IMR-90 (cell line): ENCODE measurements at regions not wholly inside any gene's neighbourhood (a gene's known extent, or its start where the extent isn't known, plus 50 kb on each side); places are given as distances from the start of the nearest gene placed in this dataset.

Experiments used
- ATAC-seq: fragments of 200-7000 bp; cut with Tn5 transposase; 2 replicates; pipeline ENCODE4 v1.9.1; 2020; ENCODE audit warnings: low read depth, mild to moderate bottlenecking, moderate library complexity
- BruUV-seq: library from RNA; stranded (reverse); fragments of 400-500 nt; replicated peaks from 2 replicates; lab custom pipeline; 2021; lab: Mats Ljungman, UMichigan
- CTCF ChIA-PET: fragments of 300-600 bp; formaldehyde crosslinking; extraction: SDS; loops from one replicate; lab custom pipeline; 2021; ENCODE audit warnings: antibody characterized with exemption; lab: Yijun Ruan, JAX
- POLR2A ChIA-PET: fragments of 300-600 bp; sonication (Branson Sonifier 250); formaldehyde crosslinking; loops from one replicate; lab custom pipeline; 2022; ENCODE audit warnings: antibody characterized with exemption; ENCODE audit not compliant: unreplicated experiment; lab: Charles Lee
- DNase-seq: peaks from one replicate; pipeline ENCODE4 v3.0.0; 2013
- H2AFZ ChIP-seq: replicated peaks from 2 replicates; pipeline ENCODE3; 2013; ENCODE audit warnings: low read length, mild to moderate bottlenecking; ENCODE audit not compliant: poor library complexity
- H2AK5ac ChIP-seq: 2 replicates; pipeline ENCODE4 v1.6.1; 2013; ENCODE audit warnings: low read depth, low read length, inconsistent platforms
- H2AK9ac ChIP-seq: replicated peaks from 2 replicates; pipeline ENCODE3; 2013; ENCODE audit warnings: mild to moderate bottlenecking, low read depth, low read length, moderate library complexity; ENCODE audit not compliant: poor library complexity
- H2BK120ac ChIP-seq: 2 replicates; pipeline ENCODE4 v1.6.1; 2013; ENCODE audit warnings: low read depth, low read length, inconsistent platforms
- H2BK15ac ChIP-seq: 3 replicates; pipeline ENCODE4 v1.6.1; 2013; ENCODE audit warnings: low read depth, low read length, inconsistent platforms
- H2BK20ac ChIP-seq: 2 replicates; pipeline ENCODE4 v1.6.1; 2013; ENCODE audit warnings: low read depth, mild to moderate bottlenecking, inconsistent platforms, low read length, moderate library complexity
- H2BK5ac ChIP-seq: 2 replicates; pipeline ENCODE4 v1.6.1; 2013; ENCODE audit warnings: mild to moderate bottlenecking, low read depth, low read length, inconsistent platforms; ENCODE audit not compliant: poor library complexity, severe bottlenecking
- H3K14ac ChIP-seq: replicated peaks from 2 replicates; pipeline ENCODE4 v1.6.1; 2013; ENCODE audit warnings: low read depth, low read length, inconsistent platforms
- H3K18ac ChIP-seq: 2 replicates; pipeline ENCODE4 v1.6.1; 2013; ENCODE audit warnings: low read depth, low read length, control low read depth
- H3K23ac ChIP-seq: 2 replicates; pipeline ENCODE4 v1.6.1; 2013; ENCODE audit warnings: low read depth, low read length, inconsistent platforms
- H3K27ac ChIP-seq: 2 replicates; pipeline ENCODE4 v1.5.1; 2013; ENCODE audit warnings: mild to moderate bottlenecking, control low read depth, low read length; ENCODE audit not compliant: insufficient read depth
- H3K27me3 ChIP-seq: 2 replicates; pipeline ENCODE4 v1.6.1; 2013; ENCODE audit warnings: low read length; ENCODE audit not compliant: control insufficient read depth, insufficient read depth
- H3K36me3 ChIP-seq: 2 replicates; pipeline ENCODE4 v1.6.1; 2013; ENCODE audit warnings: low read length, mixed read lengths; ENCODE audit not compliant: control insufficient read depth, insufficient read depth
- H3K4ac ChIP-seq: 2 replicates; pipeline ENCODE4 v1.6.1; 2013; ENCODE audit warnings: low read depth, low read length, inconsistent platforms
- H3K4me1 ChIP-seq: 2 replicates; pipeline ENCODE4 v1.6.1; 2013; ENCODE audit warnings: low read length, mixed read lengths; ENCODE audit not compliant: control insufficient read depth, insufficient read depth
- H3K4me2 ChIP-seq: 2 replicates; pipeline ENCODE4 v1.6.1; 2013; ENCODE audit warnings: low read depth, mild to moderate bottlenecking, control low read depth, low read length, moderate library complexity
- H3K4me3 ChIP-seq: 2 replicates; pipeline ENCODE4 v1.5.1; 2013; ENCODE audit warnings: low read depth, mild to moderate bottlenecking, control low read depth, low read length, moderate library complexity; ENCODE audit not compliant: insufficient read depth
- H3K56ac ChIP-seq: 2 replicates; pipeline ENCODE4 v1.6.1; 2013; ENCODE audit warnings: low read length, inconsistent platforms; ENCODE audit not compliant: insufficient read depth; ENCODE audit errors: extremely low read depth
- H3K79me1 ChIP-seq, 2 experiments: 2 replicates each; pipeline ENCODE4 v1.6.1; 2013; ENCODE audit warnings: low read length in 2 of 2, inconsistent platforms in 1 of 2, low read depth in 1 of 2
- H3K9ac ChIP-seq: 2 replicates; pipeline ENCODE4 v1.6.1; 2013; ENCODE audit warnings: low read depth, low read length, control low read depth
- H3K9me1 ChIP-seq: 2 replicates; pipeline ENCODE4 v1.6.1; 2013; ENCODE audit warnings: low read length, inconsistent platforms; ENCODE audit not compliant: insufficient read depth
- H3K9me3 ChIP-seq: 2 replicates; pipeline ENCODE4 v1.6.1; 2013; ENCODE audit warnings: low read length; ENCODE audit not compliant: control insufficient read depth, insufficient read depth
- H4K20me1 ChIP-seq: 2 replicates; pipeline ENCODE4 v1.6.1; 2013; ENCODE audit warnings: low read length, inconsistent platforms; ENCODE audit not compliant: insufficient read depth
- H4K5ac ChIP-seq: 2 replicates; pipeline ENCODE4 v1.6.1; 2013; ENCODE audit warnings: mild to moderate bottlenecking, low read depth, low read length, control low read depth
- H4K8ac ChIP-seq, 2 experiments: 2 replicates each; pipeline ENCODE4 v1.6.1; 2013; ENCODE audit warnings: low read depth in 2 of 2, low read length in 2 of 2, control low read depth in 1 of 2, inconsistent platforms in 1 of 2
- H4K91ac ChIP-seq: 2 replicates; pipeline ENCODE4 v1.6.1; 2013; ENCODE audit warnings: low read depth, low read length, inconsistent platforms; ENCODE audit not compliant: insufficient read depth
- WGBS, 2 experiments: methylation state at CpG; one replicate each; pipeline versions ENCODE4 v1.1.5 to v1.1.7; 2013; ENCODE audit warnings: missing lambda C conversion rate in 2 of 2; ENCODE audit not compliant: insufficient read length in 1 of 2; ENCODE audit errors: extremely low coverage in 2 of 2; 5-methylcytosine and 5-hydroxymethylcytosine counted together
- dilution Hi-C: fragments of 300-500 bp; cut with HindIII; formaldehyde crosslinking; loops from one replicate; pipeline ENCODE4 v1.14.3; 2018; ENCODE audit warnings: low sequenced_read_pairs; ENCODE audit not compliant: unreplicated experiment
- in situ Hi-C: fragments of 300-500 bp; cut with MboI; formaldehyde crosslinking; loops from 3 replicates; pipeline ENCODE4 v1.14.3; 2019; ENCODE audit warnings: low sequenced_read_pairs, inconsistent platforms, mixed read lengths
- intact Hi-C: fragments of 100-400 bp; cut with micrococcal nuclease; formaldehyde crosslinking; loops from 2 replicates; pipeline ENCODE4 v1.10.0; 2022
- TF ChIP-seq, protein P1 (sequence below): conservative IDR thresholded peaks from 2 replicates; pipeline ENCODE4 v1.5.1; 2012; ENCODE audit warnings: mild to moderate bottlenecking, low read depth, low read length, improper control_type of control experiment
- TF ChIP-seq, protein P2 (sequence below): fragments of 150-350 bp; IDR thresholded peaks from 2 replicates; pipeline ENCODE4 v1.6.1; 2017; ENCODE audit warnings: mild to moderate bottlenecking, antibody characterized with exemption, low read length, low read depth

DNA sequence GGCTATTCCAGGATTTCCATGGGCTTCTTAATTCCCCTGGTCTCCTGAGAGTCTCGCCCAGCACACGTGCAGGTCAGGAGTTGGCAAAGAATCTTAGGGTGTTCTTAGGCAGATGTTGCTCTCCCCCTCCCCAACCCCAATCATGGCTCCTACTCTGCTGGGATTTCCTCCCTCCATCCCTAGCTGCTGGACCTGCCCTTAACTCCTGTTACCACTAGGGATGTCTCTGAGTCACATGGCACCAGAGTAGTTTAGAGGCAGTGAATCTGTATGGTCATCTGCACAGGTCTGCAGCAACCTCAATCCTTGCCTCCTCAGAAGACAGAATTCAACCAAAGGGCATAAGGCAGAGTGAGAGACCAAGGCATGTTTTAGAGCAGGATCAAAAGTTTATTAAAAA lies 51.8 kb upstream of the CHST3 start:
- H3K79me1 ChIP-seq = no peaks in the 10 kb centered on the region
- CTCF ChIA-PET = interaction anchor here (0.6 kb wide), 1 partner anchor 13 kb away, joined by 3 read pairs; no protein-coding TSS in a partner anchor
- BruUV-seq = no TSS peak
- H3K4ac ChIP-seq = no peak overlapping the region
- no peak overlapping the region for H4K5ac ChIP-seq
- no peak overlapping the region for H2BK15ac ChIP-seq
- no peaks in the 10 kb centered on the region for H3K9me1 ChIP-seq
- no peak overlapping the region for H2AK9ac ChIP-seq
- ATAC-seq = peak; percentile 40; the same call in 1 of the 2 replicates
- POLR2A ChIA-PET = no interaction called here
- H3K56ac ChIP-seq = no peak overlapping the region
- no peak overlapping the region for H3K4me3 ChIP-seq
- no peak overlapping the region for H3K27ac ChIP-seq
- DNase-seq = peak; percentile 12
- no peak overlapping the region for H2BK120ac ChIP-seq
- no peak overlapping the region for H2AK5ac ChIP-seq
- intact Hi-C loops (no loop called here), in situ Hi-C loops (no loop called here), dilution Hi-C loops (no loop called here)
- no peak overlapping the region for H3K9ac ChIP-seq
- H2AFZ ChIP-seq = no peak overlapping the region
- no peak overlapping the region for H4K8ac ChIP-seq
- H3K18ac ChIP-seq = no peak overlapping the region
- H3K27me3 ChIP-seq = peaks cover 20% of the 10 kb centered on the region
- H3K4me1 ChIP-seq = no peaks in the 10 kb centered on the region
- no peak overlapping the region for H2BK5ac ChIP-seq
- no peak overlapping the region for H2BK20ac ChIP-seq
- H3K4me2 ChIP-seq = no peak overlapping the region
- H4K20me1 ChIP-seq = no peaks in the 10 kb centered on the region; the same call in 1 of the 2 replicates
- H3K23ac ChIP-seq = no peak overlapping the region
- no peaks in the 10 kb centered on the region for H3K36me3 ChIP-seq
- TF ChIP-seq, protein P1, sequence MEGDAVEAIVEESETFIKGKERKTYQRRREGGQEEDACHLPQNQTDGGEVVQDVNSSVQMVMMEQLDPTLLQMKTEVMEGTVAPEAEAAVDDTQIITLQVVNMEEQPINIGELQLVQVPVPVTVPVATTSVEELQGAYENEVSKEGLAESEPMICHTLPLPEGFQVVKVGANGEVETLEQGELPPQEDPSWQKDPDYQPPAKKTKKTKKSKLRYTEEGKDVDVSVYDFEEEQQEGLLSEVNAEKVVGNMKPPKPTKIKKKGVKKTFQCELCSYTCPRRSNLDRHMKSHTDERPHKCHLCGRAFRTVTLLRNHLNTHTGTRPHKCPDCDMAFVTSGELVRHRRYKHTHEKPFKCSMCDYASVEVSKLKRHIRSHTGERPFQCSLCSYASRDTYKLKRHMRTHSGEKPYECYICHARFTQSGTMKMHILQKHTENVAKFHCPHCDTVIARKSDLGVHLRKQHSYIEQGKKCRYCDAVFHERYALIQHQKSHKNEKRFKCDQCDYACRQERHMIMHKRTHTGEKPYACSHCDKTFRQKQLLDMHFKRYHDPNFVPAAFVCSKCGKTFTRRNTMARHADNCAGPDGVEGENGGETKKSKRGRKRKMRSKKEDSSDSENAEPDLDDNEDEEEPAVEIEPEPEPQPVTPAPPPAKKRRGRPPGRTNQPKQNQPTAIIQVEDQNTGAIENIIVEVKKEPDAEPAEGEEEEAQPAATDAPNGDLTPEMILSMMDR = peak; percentile 21; the same call in 1 of the 2 replicates
- TF ChIP-seq, protein P2, sequence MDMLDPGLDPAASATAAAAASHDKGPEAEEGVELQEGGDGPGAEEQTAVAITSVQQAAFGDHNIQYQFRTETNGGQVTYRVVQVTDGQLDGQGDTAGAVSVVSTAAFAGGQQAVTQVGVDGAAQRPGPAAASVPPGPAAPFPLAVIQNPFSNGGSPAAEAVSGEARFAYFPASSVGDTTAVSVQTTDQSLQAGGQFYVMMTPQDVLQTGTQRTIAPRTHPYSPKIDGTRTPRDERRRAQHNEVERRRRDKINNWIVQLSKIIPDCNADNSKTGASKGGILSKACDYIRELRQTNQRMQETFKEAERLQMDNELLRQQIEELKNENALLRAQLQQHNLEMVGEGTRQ = no peak
- H3K9me3 ChIP-seq = no peaks in the 10 kb centered on the region; the same call in 1 of the 2 replicates
- no peak overlapping the region for H3K14ac ChIP-seq
- H4K91ac ChIP-seq = no peak overlapping the region
- no CpG with 5 or more reads among the region's 2 CpGs for WGBS, 2 experiments
